ENCODE measurements at regions not wholly inside any gene's neighbourhood (a gene's known extent, or its start where the extent isn't known, plus 50 kb on each side); places are given as distances from the start of the nearest gene placed in this dataset.

DNA sequence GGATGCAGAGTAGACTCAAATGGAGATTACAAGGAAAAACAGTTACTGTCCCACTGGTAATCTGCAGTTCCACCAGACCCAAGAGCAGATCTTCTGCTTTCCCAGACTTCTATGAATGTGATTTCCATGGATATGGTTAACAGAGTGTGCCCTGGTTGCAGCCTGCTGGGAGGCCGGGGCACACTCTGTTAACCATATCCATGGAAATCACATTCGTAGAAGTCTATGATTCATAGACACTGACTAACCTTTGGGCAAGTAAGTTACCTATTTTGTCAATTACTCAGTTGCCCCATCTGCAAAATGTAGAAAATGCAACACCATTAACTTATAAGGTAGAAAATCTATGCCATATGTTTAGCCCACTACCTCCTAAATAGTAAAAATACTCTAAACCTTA is 443.1 kb upstream of the PITX2 start:
- TF ChIP-seq, protein P1, sequence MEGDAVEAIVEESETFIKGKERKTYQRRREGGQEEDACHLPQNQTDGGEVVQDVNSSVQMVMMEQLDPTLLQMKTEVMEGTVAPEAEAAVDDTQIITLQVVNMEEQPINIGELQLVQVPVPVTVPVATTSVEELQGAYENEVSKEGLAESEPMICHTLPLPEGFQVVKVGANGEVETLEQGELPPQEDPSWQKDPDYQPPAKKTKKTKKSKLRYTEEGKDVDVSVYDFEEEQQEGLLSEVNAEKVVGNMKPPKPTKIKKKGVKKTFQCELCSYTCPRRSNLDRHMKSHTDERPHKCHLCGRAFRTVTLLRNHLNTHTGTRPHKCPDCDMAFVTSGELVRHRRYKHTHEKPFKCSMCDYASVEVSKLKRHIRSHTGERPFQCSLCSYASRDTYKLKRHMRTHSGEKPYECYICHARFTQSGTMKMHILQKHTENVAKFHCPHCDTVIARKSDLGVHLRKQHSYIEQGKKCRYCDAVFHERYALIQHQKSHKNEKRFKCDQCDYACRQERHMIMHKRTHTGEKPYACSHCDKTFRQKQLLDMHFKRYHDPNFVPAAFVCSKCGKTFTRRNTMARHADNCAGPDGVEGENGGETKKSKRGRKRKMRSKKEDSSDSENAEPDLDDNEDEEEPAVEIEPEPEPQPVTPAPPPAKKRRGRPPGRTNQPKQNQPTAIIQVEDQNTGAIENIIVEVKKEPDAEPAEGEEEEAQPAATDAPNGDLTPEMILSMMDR (IDR thresholded peaks at IDR 0.05; ENCODE audit: poor library complexity) = no peak
- TF ChIP-seq EZH2 (IDR thresholded peaks at IDR 0.05; ENCODE audit: borderline replicate concordance) = no peak
- TF ChIP-seq EZH2phosphoT487 (IDR thresholded peaks at IDR 0.05; ENCODE audit: low read depth, severe bottlenecking, unreplicated experiment) = no peak
